Esophagus squamous epithelium (tissue), 4 donors: ENCODE measurements at regions not wholly inside any gene's neighbourhood (a gene's known extent, or its start where the extent isn't known, plus 50 kb on each side); places are given as distances from the start of the nearest gene placed in this dataset.

Source experiments
- CTCF ChIP-seq, 6 experiments: fragments of 450-650 bp in 4 of 6; fragments of 200-600 bp in 2 of 6; sonication (generic) in 2 of 6; IDR thresholded peaks; one replicate each; pipeline ENCODE4 v1.5.1; 2016 to 2019; ENCODE audit warnings: antibody characterized with exemption in 6 of 6, mild to moderate bottlenecking in 4 of 6, moderate library complexity in 4 of 6
- POLR2A ChIP-seq, 4 donors: fragments of 450-650 bp; IDR thresholded peaks; one replicate each; pipeline ENCODE4 v1.6.1; 2017; ENCODE audit warnings: antibody characterized with exemption in 4 of 4, mild to moderate bottlenecking in 4 of 4, moderate library complexity in 3 of 4

DNA sequence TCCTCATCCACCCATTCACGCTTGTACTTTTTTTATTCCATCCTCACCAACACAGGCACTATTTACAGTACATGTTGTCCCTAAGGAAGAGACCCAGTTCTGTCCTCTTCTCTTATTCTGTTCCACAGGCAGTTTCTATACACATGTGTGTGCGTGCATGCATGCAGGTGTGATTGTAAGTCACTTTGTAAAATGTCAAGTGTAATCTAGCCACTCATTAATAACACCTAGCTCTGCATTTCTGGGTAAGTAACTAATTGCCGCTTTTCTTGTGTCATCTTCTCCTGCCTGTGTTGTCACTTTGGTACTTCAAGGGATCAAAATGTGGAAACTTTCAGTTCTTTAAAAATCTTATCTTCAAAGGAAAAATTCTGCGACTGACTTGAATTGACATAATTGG lies 377.2 kb downstream of the SEC16B start:
- TF ChIP-seq CTCF (IDR thresholded peaks at IDR 0.05) (no peak), POLR2A (IDR thresholded peaks at IDR 0.05) (no peak)
